ENCODE measurements at regions not wholly inside any gene's neighbourhood (a gene's known extent, or its start where the extent isn't known, plus 50 kb on each side); places are given as distances from the start of the nearest gene placed in this dataset.

DNA sequence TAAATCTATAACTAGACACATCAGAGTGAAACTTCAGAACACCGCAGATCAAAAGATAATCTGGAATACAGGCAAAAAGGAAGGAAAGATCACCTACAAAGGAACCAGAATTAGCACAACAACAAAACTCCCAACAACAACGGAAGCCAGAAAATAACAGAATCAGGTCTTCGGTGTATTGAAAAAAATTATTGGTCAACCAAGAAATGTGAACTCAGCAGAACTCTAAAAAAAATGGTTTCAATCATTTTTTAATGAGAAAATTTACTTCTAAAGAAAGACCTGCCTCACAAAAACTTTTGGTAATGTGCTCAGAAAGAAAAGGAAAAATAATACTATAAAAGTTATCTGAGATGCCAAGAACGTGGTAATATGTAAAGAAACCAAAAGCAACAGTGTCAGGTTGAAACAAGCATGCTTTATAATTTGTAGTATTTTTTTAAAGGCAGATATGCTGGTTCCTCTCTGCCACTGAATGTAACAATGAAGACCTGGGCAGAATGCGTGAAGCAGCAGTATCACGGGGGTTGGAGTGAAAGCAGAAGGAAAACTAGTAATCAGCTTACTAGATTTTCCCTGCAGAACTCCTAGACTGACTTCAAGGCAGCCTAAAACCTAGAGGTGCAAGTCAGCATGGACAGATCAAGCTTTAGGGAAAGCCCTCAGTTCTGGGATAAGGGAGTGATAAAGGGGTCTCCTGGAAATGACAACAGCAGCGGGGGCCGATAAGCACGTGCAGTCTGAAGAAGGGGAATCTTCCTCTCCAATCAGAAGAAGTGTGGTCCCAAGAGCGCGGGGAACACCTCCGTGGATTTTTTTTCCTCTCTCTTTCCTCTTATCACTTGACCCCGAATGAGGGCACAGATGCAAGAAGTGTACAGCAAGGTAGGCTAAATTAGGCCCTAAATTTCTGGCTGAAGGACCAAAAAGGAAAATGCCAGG lies 80.9 kb upstream of the TEKT1 start:
- WGBS (ENCODE audit: insufficient coverage, low coverage, missing lambda C conversion rate): 14% methylated on average over 12 of the region's 13 CpGs
- Histone ChIP-seq H3K9me1 (ENCODE audit: control insufficient read depth, insufficient read depth, low read length) (peaks cover 3% of the 10 kb centered on the region), H3K4me3 (no peak overlapping the region), H3K4me1 (replicated peaks in 1 of 2; ENCODE audit: control insufficient read depth in 2 of 2, insufficient read depth in 2 of 2, low read length in 2 of 2) (peaks cover 23 to 42% of the 10 kb centered on the region in 2 experiments), H3K79me2 (ENCODE audit: control insufficient read depth, insufficient read depth, low read length) (peaks cover 42% of the 10 kb centered on the region), H3K4me2 (ENCODE audit: insufficient read depth, low read length) (peak overlapping the region; percentile 55), H3K27ac (ENCODE audit: extremely low read depth, low read depth, low read length) (peak overlapping the region; percentile 48), H3K27me3 (ENCODE audit: control insufficient read depth in 2 of 2, insufficient read depth in 2 of 2, low read length in 2 of 2) (no peaks in the 10 kb centered on the region), H2AFZ (ENCODE audit: low read depth, low read length) (peak overlapping the region; percentile 60; the same call in 1 of the 2 replicates), H4K20me1 (replicated peaks; ENCODE audit: control insufficient read depth, insufficient read depth, low read length) (peaks cover 5% of the 10 kb centered on the region; the same call in 1 of the 2 replicates), H3K9me3 (replicated peaks; ENCODE audit: control insufficient read depth, insufficient read depth, low read depth, low read length) (no peaks in the 10 kb centered on the region), H3K36me3 (ENCODE audit: control insufficient read depth, insufficient read depth, low read length) (peaks cover 8% of the 10 kb centered on the region; the same call in 2 of the 3 replicates), H3K9ac (ENCODE audit: insufficient read depth in 1 of 2, low read depth in 2 of 2, low read length in 2 of 2) (peak overlapping the region; percentile 1 to 30; a peak in 3 of 4 replicates)
- ATAC-seq (peak; percentile 10), FAIRE-seq (no peak), DNase-seq (ENCODE audit: extremely low read depth in 1 of 4, low spot score in 3 of 4) (peak in 2 of 4 experiments; percentile 21 to 36)
- ChIA-PET CTCF (ENCODE audit: low intra/inter-chr PET ratio) (interaction anchor here (1.2 to 5.0 kb wide), 4 partner anchors 89 to 109 kb away, joined by 3 to 40 read pairs (median 7); no protein-coding TSS in a partner anchor), POLR2A (no interaction called here)
- intact Hi-C loops (cut with micrococcal nuclease) (loop anchor here (1.0 to 10.0 kb wide), 2 partner anchors 89 to 222 kb away; no protein-coding TSS in a partner anchor), in situ Hi-C loops (cut with MboI) (loop anchor here (5.0 kb wide), 2 partner anchors 65 to 95 kb away; no protein-coding TSS in a partner anchor)
- no TSS peak for BruUV-seq (replicated peaks)
- TF ChIP-seq ZNF707 (CRISPR knock-in tag; conservative IDR thresholded peaks at IDR 0.05) (no peak), C11orf30 (IDR thresholded peaks at IDR 0.05; ENCODE audit: low read depth) (peak; percentile 60), MEIS2 (IDR thresholded peaks at IDR 0.05; ENCODE audit: partially characterized antibody) (peak; percentile 61), KAT8 (IDR thresholded peaks at IDR 0.05; ENCODE audit: low read depth) (no peak), TARDBP (IDR thresholded peaks at IDR 0.05) (no peak), BRCA1 (IDR thresholded peaks at IDR 0.05) (no peak), BRCA1 (CRISPR knock-in tag; IDR thresholded peaks at IDR 0.05) (no peak), MYBL2 (IDR thresholded peaks at IDR 0.05; ENCODE audit: low read depth) (no peak), MYBL2 (CRISPR knock-in tag; IDR thresholded peaks at IDR 0.05; ENCODE audit: borderline replicate concordance) (no peak), SMARCA5 (IDR thresholded peaks at IDR 0.05) (no peak)
- TF ChIP-seq, protein P1, sequence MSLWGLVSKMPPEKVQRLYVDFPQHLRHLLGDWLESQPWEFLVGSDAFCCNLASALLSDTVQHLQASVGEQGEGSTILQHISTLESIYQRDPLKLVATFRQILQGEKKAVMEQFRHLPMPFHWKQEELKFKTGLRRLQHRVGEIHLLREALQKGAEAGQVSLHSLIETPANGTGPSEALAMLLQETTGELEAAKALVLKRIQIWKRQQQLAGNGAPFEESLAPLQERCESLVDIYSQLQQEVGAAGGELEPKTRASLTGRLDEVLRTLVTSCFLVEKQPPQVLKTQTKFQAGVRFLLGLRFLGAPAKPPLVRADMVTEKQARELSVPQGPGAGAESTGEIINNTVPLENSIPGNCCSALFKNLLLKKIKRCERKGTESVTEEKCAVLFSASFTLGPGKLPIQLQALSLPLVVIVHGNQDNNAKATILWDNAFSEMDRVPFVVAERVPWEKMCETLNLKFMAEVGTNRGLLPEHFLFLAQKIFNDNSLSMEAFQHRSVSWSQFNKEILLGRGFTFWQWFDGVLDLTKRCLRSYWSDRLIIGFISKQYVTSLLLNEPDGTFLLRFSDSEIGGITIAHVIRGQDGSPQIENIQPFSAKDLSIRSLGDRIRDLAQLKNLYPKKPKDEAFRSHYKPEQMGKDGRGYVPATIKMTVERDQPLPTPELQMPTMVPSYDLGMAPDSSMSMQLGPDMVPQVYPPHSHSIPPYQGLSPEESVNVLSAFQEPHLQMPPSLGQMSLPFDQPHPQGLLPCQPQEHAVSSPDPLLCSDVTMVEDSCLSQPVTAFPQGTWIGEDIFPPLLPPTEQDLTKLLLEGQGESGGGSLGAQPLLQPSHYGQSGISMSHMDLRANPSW (CRISPR knock-in tag; IDR thresholded peaks at IDR 0.05): no peak
- TF ChIP-seq, protein P2, sequence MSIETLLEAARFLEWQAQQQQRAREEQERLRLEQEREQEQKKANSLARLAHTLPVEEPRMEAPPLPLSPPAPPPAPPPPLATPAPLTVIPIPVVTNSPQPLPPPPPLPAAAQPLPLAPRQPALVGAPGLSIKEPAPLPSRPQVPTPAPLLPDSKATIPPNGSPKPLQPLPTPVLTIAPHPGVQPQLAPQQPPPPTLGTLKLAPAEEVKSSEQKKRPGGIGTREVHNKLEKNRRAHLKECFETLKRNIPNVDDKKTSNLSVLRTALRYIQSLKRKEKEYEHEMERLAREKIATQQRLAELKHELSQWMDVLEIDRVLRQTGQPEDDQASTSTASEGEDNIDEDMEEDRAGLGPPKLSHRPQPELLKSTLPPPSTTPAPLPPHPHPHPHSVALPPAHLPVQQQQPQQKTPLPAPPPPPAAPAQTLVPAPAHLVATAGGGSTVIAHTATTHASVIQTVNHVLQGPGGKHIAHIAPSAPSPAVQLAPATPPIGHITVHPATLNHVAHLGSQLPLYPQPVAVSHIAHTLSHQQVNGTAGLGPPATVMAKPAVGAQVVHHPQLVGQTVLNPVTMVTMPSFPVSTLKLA (conservative IDR thresholded peaks at IDR 0.05): peak in 1 of 2 experiments; percentile 37; a peak in 2 of 4 replicates
- TF ChIP-seq, protein P3, sequence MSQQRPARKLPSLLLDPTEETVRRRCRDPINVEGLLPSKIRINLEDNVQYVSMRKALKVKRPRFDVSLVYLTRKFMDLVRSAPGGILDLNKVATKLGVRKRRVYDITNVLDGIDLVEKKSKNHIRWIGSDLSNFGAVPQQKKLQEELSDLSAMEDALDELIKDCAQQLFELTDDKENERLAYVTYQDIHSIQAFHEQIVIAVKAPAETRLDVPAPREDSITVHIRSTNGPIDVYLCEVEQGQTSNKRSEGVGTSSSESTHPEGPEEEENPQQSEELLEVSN (IDR thresholded peaks at IDR 0.05; ENCODE audit: borderline replicate concordance in 1 of 2, extremely low read depth in 1 of 2, insufficient read depth in 1 of 2, insufficient read length in 1 of 2, low read depth in 1 of 2, low read length in 1 of 2, poor library complexity in 1 of 2, severe bottlenecking in 1 of 2): peak in 1 of 2 experiments; percentile 60
- TF ChIP-seq, protein P4, sequence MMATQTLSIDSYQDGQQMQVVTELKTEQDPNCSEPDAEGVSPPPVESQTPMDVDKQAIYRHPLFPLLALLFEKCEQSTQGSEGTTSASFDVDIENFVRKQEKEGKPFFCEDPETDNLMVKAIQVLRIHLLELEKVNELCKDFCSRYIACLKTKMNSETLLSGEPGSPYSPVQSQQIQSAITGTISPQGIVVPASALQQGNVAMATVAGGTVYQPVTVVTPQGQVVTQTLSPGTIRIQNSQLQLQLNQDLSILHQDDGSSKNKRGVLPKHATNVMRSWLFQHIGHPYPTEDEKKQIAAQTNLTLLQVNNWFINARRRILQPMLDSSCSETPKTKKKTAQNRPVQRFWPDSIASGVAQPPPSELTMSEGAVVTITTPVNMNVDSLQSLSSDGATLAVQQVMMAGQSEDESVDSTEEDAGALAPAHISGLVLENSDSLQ (IDR thresholded peaks at IDR 0.05): peak; percentile 5; the same call in 1 of the 2 replicates

Measured in K562 (cell line).